Globus pallidus (tissue), 1 donor: ENCODE measurements at regions not wholly inside any gene's neighbourhood (a gene's known extent, or its start where the extent isn't known, plus 50 kb on each side); places are given as distances from the start of the nearest gene placed in this dataset.
"Not testable (repeated sequence)": the region's sequence is repeated elsewhere in the genome, so short reads cannot be mapped to it uniquely, and the experiment has no call there.

Experiments used
- DNase-seq: peaks from one replicate; pipeline ENCODE4 v3.0.0-alpha.2; 2015; ENCODE audit warnings: low spot score

DNA sequence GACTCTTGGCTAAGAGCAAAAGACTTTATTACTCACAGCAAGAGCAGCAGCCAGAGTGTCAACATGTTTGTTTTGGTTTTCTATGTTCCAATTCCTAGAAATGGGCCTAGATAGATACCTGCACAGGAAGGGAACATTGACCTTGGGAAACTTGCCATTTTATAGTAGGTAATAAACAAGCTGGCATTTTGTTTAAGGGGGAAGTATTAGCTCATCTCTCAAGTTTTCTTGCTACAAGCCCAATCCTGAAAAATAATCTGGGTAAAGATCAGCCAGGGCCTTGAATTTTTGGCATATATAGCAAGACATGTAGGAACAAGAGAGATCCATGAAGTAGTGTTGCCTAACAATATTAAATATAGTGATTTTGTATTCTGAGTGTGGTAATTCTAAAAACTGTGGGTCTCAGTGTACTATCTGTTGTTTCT lies 51.4 kb upstream of the RGL1 start:
- no peak for DNase-seq

DNA sequence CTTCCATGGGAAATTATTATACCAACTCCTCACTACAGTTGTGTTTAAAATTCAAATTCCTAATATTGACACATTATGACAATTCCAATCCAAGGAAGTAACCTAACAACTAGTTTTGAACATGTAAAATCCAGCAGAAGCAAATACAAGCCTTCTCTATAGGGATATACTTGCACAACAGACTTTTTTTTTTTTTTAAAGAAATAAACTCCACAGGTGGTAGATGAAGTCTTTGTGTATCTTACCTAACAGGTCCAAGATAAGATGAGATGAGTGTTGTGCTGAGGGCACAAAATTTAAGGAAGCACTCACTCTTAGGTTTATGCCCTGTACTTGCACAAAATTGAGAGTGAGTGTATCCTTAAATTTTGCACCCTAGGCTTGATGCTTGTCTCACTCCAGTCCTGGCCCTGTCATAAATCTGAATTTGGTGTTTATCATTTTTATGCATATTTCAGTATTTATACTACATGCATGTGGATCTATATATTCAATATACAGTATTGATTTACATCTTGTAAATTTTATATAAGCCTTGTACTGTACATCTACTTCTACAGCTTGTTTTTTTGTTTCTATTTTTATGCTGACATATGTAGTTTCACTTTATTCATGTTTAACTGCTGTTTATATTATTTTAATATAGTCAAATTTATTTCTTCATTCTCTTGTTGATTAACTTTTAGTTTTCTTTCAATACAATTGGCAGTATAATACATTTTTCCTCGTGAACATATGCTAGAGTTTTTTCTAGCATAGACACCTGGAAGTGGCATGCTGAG lies 60.6 kb upstream of the RGL1 start:
- DNase-seq: no peak

DNA sequence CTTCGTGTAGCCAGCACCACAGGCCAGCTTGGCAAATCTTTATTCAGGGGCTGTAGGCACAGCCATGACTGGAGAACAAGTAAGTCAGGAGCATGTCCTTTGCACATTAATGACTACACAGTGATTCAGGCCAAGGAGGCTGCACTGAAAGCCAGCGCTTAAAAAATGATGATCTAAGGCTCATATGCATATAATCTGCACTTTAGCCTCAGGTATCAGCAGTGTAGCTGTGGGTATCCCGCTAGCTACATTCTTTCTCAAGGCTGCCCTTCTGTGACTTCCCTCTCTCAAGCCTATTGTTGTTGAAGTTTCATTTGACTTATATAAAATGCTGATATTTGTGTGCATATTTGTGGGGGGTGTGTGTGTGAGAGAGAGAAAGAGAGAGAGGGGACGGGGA lies 62.6 kb upstream of the RGL1 start:
- no peak for DNase-seq

DNA sequence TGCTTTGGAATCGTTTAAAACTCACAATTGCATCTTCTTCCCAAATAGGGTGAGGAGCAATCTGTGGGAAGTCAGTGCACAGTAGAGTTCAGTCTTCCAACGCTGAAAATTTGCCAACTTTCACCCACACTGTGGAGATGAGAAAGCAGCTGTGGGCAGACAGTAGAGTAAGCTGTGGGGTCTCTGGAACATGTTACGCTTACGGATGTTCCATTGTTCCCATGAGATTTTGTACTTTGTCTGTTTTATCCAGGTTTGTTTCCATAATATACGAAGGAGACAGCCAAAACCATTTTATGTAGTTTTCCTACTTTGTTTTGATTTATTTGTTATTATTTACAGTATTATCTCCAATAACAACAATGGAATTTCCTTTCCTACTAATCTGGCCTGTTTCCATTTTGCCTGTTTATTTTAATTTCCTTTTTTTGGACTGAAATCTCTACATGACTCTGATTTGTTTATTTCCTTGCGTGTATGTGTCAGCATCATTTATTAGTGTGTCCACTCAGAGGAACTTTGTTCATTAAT lies 65.1 kb upstream of the RGL1 start:
- DNase-seq: peak; percentile 16

DNA sequence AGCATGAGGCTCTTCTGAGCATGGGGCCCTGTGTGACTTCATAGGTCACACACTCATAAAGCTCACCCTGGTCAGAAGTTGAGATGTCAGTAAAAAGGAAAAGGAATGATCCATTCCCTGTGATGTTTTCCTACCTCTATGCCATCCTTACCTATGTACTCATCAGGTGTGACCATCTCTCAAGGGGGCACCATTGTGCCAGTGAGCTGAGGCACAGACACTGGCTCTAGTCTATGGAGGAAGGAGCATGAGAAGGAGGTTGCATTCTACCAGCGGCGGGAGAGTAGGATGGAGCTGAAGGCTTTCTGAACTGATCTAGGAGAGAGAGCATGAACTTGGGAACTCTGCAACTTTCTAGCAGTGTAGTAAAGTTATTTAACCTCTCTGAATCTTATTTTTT lies 65.8 kb upstream of the RGL1 start:
- no peak for DNase-seq

DNA sequence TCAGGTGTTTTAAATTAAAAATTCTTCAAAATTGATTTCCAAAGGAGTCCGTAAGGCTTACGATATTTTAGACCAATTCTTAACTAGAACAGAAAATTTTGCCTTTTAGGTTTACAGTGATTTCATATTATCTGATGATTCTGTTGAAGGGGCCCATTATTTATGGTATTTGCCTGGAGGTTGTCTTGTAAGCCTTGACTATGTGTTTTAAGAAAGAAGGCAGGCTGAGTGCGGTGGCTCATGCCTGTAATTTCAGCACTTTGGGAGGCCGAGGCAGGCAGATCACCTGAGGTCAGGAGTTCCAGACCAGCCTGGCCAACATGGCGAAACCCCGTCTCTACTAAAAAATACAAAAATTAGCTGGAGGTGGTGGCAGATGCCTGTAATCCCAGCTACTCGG lies 67.0 kb upstream of the RGL1 start:
- not testable (repeated sequence) for DNase-seq

DNA sequence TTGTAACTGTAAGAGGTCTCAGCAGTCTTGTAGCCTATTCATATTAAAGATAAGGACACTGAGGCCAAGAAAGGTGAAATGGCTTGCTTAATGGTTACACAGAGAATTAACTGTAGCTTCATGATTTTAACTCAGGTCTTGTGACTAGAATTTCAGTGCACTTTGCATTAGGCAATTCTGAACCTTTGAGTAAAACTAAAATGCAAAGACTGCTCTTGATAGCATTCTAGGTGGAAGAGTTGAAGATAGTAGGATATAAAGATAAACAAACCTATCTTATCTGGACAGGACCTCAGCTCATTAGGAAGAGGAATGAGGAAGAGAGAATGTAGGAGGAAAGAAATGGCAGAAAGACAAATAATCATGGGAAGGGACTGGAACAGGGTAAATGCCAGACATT lies 68.6 kb upstream of the RGL1 start:
- DNase-seq: no peak

DNA sequence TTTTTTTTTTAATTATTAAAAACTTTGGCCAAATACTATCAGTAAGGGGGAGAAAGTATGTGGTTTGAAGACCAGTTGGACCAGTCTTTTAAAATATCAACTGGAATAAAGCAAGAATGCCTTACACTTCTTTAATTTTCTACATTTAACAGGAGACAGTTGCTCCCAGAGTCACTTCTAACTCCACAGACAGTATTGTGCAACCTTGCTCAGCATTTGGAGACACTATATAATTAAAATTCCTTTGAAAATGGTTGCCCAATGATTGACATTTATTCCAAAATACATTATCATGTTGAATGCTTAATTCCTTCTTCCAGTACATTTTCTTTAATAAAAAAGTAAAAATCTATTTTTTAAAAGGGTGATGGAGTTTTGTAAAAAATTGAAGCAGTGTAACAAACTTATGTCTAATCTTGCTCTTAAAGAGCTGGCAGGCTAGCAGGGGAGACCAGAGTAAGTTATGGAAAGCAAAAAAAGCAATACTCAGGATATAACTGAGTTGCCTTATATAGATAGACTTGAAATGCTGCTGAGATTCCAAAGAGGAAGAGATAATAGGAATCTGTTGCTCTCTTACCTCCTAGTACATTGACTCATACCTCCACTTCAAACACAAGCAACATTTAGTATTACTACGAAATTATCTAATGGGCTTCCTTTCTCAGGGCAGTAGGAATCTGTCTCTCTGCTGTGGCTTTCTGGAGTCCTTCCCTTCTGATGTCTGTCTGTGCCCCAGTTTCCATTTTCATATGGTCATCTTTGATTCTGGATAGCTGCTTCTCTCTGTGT lies 69.7 kb upstream of the RGL1 start:
- no peak for DNase-seq

DNA sequence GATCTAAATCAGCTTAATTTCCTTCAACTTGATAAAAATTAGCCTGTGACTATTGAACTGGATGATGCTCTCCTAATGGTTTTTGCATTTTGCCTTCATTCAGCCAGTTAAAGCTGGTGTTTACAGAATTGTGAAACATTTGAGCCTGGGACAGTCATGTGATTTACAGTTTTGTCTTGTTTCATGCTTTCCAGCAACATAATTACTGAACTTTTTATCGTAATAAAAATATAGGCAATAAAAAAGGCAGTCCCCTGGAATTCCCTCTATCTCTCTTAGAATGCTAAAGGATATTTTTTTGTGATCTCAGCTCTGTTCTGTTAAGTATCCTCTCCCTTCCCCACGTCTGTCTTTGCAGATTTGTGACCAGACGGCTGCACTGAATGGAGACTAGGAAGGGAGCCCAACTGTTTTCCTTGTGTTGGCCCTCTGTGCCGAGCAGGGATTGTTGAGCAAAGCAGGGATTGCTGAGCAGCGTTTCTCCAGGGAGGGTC lies 70.3 kb upstream of the RGL1 start:
- DNase-seq: peak; percentile 65

DNA sequence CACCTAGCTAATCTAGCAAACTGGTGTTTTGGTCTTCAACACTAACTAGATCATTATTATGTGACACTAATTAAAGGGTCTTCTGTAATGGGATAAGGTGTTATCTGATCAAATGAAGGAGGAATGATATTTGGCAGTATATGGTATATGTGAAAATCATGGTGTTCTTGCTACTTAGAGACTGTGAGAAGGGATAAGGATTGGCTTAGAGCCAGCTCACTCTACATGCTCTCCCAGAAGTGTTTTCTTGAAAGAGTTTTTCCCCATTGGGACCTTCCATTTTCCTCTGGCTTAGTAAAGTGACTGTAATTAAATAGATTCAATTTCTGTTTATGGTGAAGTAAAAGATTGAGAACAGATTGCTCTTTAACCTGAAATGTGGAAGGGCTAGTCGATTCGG lies 71.2 kb upstream of the RGL1 start:
- peak; percentile 20 for DNase-seq

DNA sequence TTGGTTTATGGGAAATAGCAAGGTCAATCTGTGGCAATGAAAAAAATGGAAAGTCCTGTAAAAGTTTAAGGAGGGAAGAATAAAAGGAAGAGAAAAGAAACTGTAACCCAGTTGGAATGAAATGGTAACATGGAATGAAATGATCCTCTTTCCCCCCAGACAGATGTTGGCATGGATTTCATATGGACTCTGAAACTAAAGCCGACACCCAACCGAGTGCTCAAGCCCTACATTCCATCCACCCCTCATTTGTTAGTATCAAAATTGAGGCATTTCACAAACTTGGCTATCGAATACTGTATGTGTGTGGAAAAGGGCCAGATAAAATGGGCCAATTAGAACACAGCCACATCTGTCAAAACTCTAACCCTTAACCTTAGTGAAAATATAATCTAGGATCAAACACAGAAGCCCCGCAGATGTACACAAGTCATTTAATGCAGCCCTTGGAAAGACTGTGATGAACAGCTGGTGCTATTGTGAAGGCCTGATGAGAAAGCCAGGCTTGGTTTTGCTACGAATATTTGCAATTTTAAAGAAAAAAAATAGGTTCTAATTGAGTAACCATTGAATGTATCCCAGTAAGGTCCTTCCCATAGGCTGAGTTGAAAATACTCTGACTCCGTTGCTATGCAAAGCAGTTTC lies 72.6 kb upstream of the RGL1 start:
- DNase-seq: no peak

DNA sequence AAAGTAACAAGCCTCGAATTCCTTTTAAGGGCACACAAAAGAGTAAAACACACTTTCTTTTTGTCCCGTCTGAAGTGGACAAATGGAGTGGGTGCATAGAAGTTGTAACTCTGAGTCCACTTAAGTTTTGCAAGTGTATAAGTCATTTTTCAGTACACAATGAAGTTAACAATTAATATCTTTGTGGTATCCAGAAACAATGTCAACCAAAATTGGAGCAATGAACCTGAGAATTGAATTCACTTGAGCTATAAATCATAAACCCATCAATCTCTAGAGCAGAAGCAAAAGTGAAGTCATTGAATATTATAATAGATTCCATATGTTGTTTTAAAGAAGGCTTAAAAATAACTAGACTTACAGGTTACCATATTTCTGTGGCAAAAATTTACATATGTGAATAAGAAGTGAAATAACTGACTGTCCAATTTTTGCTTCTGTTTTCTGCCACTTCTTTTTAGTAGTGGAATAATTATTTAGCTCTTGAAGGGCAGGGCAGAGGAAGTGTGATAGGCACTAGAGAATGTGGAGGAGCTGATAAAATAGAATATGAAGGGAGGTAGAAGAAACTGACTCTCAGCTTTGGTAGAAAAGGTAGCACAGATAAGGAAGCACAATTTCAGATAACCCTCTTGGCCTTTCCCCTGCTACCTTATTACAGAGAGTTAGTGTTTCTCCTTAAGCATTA lies 73.9 kb upstream of the RGL1 start:
- no peak for DNase-seq

DNA sequence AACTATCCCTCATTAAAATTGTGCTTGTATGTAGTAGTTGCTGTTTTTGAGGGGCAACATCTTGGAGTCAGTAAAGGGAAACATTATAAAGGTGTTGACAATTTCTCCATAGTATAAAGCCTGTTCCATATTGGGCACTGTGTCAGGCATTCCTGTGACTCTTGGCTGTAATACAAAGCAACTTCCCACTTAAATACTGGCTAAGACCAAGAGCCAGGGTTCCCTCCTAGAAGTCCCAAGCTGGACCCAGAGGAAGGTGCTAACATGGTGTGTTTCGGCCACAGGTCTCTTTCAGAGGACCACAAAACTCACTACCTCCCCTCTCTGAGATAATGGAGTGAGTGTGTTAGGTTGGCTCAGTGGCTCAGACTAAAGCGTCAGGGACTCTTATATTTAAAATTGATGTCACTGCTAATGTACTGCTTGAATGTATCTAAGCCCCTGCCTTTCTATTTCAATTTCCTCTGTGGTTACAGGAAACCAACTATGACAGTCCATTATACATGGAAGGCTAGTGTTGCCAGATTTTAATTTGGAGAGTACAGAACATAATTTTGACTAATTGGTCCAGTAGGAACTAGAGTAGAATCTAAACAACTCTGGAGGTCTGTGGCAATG lies 74.7 kb upstream of the RGL1 start:
- DNase-seq: no peak

DNA sequence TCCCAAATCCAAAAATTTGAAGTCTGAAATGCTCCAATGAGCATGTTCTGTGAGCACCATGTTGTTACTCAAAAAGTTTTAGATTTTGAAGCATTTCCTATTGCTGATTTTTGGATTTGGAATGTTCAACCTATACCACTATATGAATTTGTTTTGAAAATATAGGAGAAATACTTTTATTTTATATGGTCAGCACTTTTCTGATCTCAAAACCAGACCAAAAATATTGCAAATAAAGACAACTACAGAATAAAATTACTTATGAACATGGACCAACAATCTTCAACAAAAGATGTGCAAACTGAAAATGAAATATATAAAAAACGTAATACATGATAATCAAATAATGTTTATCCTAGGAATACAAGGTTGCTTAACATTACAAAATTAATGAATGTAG lies 73.7 kb upstream of the APOBEC4 start:
- DNase-seq: no peak

DNA sequence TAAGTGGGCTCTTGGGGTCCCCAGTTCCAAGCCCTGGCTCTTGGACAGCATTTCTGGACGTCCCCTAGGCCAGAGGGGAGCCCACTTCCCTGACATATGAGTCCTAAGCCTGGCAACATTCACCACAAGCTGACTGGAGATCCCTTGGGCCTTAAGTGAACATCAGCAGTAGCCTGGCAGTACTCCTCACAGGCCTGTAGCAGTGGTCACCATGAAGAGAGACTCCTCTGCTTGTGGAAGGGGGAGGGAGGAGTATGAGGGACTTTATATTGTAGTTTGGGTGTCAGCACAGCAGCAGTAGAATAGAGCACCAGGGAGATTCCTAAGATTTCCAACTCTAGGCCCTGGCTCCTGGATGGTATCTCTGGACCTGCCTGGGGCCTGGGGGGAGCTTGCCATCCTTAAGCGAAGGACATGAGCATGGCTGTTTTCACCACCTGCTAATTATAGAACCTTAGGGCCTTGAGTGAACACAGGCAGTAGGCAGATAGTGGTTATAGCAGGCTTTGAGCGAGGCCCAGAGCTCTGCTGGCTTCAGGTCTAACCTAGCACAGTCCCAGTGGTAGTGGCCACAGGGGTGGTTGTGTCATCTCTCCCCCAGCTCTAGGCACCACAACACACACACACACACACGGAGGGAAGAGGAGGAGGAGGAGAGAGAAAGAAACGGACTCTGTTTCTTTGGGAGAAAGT lies 71.4 kb upstream of the APOBEC4 start:
- no peak for DNase-seq

DNA sequence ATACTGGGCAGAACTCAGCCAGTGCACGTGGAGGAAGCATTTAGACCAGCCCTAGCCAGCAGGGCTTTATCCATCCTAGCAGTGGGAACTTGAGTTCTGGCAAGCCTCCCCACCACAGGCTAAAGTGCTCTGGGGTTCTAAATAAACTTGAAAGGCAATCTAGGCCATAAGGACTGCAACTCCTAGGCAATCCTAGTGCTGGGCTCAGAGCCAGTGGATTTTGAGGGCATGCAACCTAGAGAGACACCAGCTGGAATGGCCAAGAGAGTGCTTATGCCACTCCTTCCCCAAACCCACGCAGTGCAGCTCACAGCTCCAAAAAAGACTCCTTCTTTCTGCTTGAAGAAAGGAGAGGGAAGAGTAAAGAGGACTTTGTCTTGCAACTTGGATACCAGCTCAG lies 70.5 kb upstream of the APOBEC4 start:
- no peak for DNase-seq

DNA sequence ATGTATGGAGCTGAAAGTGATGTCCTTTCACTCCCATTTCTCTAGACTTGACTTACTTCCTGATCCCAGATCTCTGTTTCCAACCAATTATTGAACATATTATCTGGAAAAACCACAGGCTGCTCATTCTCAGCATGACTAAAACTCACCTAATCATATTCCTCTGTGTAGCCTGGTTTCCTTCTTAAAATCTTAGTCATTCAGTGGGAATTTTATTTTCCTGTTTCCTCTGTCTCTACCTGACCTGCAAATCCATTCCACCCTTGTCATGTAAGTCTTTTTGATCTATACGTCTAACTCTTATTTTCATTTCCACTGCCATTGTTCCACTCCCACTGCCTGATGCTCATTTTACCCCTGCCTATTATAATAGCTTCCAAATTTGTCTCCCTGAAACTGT lies 67.9 kb upstream of the APOBEC4 start:
- DNase-seq: no peak

DNA sequence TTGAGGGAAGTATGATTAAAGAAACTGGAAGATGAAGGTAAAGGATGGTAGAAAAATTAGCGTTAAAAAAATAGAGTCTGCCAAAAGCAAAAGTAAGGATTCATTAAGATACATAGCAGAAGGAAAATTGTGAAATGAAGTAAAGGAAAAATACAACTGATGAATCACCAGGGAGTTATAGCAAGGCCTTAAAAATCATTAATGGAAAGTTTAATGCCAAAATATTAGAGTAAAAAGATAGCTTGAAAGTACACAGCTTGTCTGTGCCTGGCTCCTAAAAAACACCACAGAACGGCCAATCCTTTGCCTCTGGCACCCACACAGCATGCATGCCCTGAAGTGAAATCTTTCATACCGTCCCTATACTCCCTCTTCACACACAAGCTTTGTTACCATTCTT lies 66.9 kb upstream of the APOBEC4 start:
- no peak for DNase-seq

DNA sequence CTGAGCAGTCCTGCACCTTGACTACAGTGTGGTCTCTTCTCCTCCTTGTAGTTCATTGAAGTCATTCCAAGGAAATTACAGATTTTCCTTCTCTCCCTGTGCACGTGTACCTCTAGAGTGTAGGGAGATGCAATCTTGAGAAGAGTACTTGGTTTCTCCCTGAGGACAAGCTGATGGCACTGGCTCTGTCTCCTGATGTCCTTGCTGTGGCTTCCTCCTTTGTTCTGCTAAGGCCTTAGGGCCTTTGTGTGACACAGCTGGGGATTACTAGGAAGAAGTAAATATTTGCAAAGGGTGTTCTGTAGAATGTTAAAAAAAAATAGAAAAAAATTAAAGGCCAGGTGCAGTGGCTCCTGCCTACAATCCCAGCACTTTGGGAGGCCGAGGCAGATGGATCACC lies 66.2 kb upstream of the APOBEC4 start:
- DNase-seq: no peak

DNA sequence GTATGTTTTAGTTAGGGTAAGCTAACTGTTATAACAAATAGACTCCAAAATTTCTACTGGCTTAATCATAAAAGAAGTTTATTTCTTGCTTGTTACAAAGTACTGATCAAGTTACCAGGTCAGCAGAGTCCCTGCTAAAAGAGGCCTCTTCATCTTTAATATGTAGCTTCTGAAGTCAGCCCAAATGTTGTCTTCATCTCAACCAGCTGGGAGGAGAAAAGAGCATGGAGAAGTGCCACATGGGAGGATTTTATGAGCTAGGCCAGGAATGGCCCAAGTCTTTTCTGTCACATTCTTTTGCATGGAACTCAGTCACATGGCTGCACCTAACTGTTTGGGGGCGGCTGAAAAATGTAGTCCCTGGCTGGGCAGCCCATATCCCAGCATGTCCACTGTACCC lies 63.2 kb upstream of the APOBEC4 start:
- DNase-seq: no peak

DNA sequence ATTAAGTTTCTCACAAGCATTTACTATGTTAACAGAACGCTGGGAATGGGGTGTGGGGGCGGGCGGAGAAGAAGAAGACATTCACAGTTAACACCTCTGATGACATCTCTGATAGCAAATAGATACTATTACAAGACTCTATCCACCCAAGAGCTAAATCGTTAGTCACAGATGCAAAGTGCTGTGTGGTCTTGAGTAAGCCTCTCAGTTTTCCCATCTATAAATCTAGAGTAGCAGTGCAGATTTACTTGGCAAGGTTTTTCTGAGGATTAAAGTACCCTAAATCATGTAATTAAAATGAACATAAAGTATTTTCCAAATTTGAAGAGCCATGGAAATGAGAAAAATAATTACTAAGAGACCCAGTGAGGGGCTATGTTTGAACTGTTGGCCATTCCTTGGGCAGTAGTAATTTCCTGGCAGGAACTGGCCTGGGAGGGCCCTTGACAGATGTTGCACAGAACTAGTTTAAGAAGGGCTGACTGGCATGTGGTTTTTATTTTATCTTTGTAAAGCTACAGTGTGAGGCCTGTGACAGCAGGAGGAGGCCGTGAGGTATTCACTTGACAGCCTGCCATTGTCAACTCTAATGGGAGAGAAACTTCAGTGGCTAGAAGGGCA lies 58.7 kb upstream of the APOBEC4 start:
- DNase-seq: no peak
